ENCODE measurements at regions not wholly inside any gene's neighbourhood (a gene's known extent, or its start where the extent isn't known, plus 50 kb on each side); places are given as distances from the start of the nearest gene placed in this dataset.

DNA sequence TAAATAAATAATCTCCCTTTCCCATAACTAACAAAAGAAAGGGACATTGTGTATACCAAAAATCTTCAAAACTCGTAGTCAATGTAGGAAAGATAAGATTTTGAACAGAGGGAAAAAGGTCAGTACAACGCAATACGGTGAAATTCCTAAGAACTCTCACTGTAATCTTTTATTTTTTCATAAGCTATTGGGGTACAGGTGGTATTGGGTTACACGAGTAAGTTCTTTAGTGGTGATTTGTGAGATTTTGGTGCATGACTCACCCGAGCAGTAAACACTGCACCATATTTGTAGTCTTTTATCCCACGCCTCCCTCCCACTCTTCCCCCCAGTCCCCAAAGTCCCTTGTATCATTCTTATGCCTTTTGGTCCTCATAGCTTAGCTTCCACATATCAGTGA is 718.0 kb downstream of the TBL1XR1 start:
- TF ChIP-seq EZH2 (IDR thresholded peaks at IDR 0.05; ENCODE audit: borderline replicate concordance, low read depth, low read length, severe bottlenecking), result no peak
- no peak for TF ChIP-seq CTCF (IDR thresholded peaks at IDR 0.05; ENCODE audit: borderline replicate concordance, extremely low read depth, low read length, poor library complexity, severe bottlenecking)
- no peak overlapping the region for H3K4me3 ChIP-seq (ENCODE audit: low read depth in 1 of 2, low read length in 2 of 2)
- H2AFZ ChIP-seq (ENCODE audit: low read depth, low read length), result no peak overlapping the region
- H3K36me3 ChIP-seq (ENCODE audit: insufficient read depth, low read length), result no peaks in the 10 kb centered on the region
- no peak overlapping the region for H3K27ac ChIP-seq (ENCODE audit: low read length)
- DNase-seq, result no peak
- no peaks in the 10 kb centered on the region for H3K79me2 ChIP-seq (ENCODE audit: insufficient read depth, low read length)
- no peaks in the 10 kb centered on the region for H3K4me1 ChIP-seq (ENCODE audit: insufficient read depth, low read length)
- H3K9me3 ChIP-seq (ENCODE audit: insufficient read depth, low read length, severe bottlenecking), result no peaks in the 10 kb centered on the region
- H3K9ac ChIP-seq (ENCODE audit: low read depth, low read length), result no peak overlapping the region
- no peak for ATAC-seq (ENCODE audit: insufficient read depth, low read depth)
- H4K20me1 ChIP-seq (ENCODE audit: insufficient read depth, low read length), result no peaks in the 10 kb centered on the region
- H3K4me2 ChIP-seq (ENCODE audit: insufficient read depth, low read length), result no peak overlapping the region
- no peaks in the 10 kb centered on the region for H3K27me3 ChIP-seq (ENCODE audit: insufficient read depth, low read length, poor library complexity)

DNA sequence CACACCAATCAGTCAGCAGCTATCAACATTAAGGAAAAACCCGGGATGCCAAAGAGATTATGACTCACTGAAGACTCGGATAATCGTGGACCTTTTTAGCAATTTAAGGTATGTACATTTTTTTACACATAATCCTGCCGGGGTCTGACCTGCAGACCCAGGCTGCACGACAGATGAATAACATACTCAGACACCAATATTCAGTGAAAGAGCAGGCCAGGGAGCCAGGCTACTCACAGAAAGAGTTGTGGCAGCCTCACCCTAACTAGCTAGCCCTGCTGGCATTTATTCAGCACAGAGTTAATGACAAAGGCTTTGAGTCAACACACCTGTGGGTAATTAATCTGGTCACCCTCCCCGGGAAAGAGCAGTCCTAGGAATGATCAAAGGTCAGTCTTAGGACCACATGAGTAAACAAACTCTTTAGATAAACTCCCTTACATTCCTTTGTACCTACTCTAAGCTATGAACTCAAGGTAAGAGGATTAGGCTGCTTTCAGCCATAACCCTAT is 727.5 kb downstream of the TBL1XR1 start:
- H4K20me1 ChIP-seq (ENCODE audit: insufficient read depth, low read length), result no peaks in the 10 kb centered on the region
- H3K4me3 ChIP-seq (ENCODE audit: low read depth in 1 of 2, low read length in 2 of 2), result no peak overlapping the region
- H3K4me1 ChIP-seq (ENCODE audit: insufficient read depth, low read length), result no peaks in the 10 kb centered on the region
- DNase-seq (no peak), ATAC-seq (ENCODE audit: insufficient read depth, low read depth) (no peak)
- no peaks in the 10 kb centered on the region for H3K36me3 ChIP-seq (ENCODE audit: insufficient read depth, low read length)
- TF ChIP-seq CTCF (IDR thresholded peaks at IDR 0.05; ENCODE audit: borderline replicate concordance, extremely low read depth, low read length, poor library complexity, severe bottlenecking) (no peak), EZH2 (IDR thresholded peaks at IDR 0.05; ENCODE audit: borderline replicate concordance, low read depth, low read length, severe bottlenecking) (no peak)
- H3K27ac ChIP-seq (ENCODE audit: low read length), result no peak overlapping the region
- H3K4me2 ChIP-seq (ENCODE audit: insufficient read depth, low read length), result no peak overlapping the region
- H3K79me2 ChIP-seq (ENCODE audit: insufficient read depth, low read length), result no peaks in the 10 kb centered on the region
- H3K9ac ChIP-seq (ENCODE audit: low read depth, low read length), result no peak overlapping the region
- no peaks in the 10 kb centered on the region for H3K27me3 ChIP-seq (ENCODE audit: insufficient read depth, low read length, poor library complexity)
- no peak overlapping the region for H2AFZ ChIP-seq (ENCODE audit: low read depth, low read length)
- H3K9me3 ChIP-seq (ENCODE audit: insufficient read depth, low read length, severe bottlenecking), result no peaks in the 10 kb centered on the region

DNA sequence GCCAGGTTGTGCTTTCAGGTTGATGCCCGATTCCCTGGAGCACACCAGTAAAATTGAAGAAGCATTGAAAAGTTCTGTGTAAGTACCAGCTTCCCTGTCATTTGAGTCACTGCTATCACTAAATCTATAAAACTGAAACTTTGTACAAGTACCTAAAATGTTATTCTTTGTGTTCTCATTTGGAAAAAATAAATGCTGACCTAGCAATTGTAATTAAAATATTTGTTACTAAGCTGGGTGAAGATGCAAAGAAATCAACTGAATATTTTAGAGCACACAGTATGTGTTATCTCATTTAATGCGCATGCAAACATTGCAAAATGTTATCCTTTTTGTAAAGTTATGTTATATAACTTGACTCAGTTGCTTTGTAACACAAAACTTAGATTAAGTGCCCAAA is 733.7 kb downstream of the TBL1XR1 start:
- TF ChIP-seq CTCF (IDR thresholded peaks at IDR 0.05; ENCODE audit: borderline replicate concordance, extremely low read depth, low read length, poor library complexity, severe bottlenecking) (no peak), EZH2 (IDR thresholded peaks at IDR 0.05; ENCODE audit: borderline replicate concordance, low read depth, low read length, severe bottlenecking) (no peak)
- Histone ChIP-seq H3K9me3 (ENCODE audit: insufficient read depth, low read length, severe bottlenecking) (no peaks in the 10 kb centered on the region), H3K36me3 (ENCODE audit: insufficient read depth, low read length) (no peaks in the 10 kb centered on the region), H3K27ac (ENCODE audit: low read length) (no peak overlapping the region), H3K4me1 (ENCODE audit: insufficient read depth, low read length) (no peaks in the 10 kb centered on the region), H4K20me1 (ENCODE audit: insufficient read depth, low read length) (no peaks in the 10 kb centered on the region), H3K4me2 (ENCODE audit: insufficient read depth, low read length) (no peak overlapping the region), H3K4me3 (ENCODE audit: low read depth in 1 of 2, low read length in 2 of 2) (no peak overlapping the region), H3K9ac (ENCODE audit: low read depth, low read length) (no peak overlapping the region), H3K27me3 (ENCODE audit: insufficient read depth, low read length, poor library complexity) (no peaks in the 10 kb centered on the region), H3K79me2 (ENCODE audit: insufficient read depth, low read length) (no peaks in the 10 kb centered on the region), H2AFZ (ENCODE audit: low read depth, low read length) (no peak overlapping the region)
- no peak for ATAC-seq (ENCODE audit: insufficient read depth, low read depth)
- DNase-seq, result no peak

DNA sequence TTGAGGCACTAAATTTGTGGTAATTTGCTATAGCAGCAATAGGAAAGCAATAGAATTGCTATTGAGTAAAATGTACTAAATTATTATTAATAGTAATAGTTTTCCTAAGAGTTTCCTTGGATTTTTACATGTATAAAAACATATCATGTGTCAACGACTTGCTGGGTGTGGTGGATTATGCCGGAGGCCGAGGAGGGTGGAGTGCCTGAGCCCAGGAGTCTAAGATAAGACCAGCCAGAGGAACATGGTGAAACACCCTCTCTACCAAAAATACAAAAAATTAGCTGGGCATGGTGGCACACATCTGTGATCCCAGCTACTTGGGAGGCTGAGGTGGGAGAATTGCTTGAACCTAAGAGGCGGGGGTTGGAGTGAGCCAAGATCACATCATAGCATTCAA is 749.9 kb downstream of the TBL1XR1 start:
- no peak overlapping the region for H3K4me3 ChIP-seq (ENCODE audit: low read depth in 1 of 2, low read length in 2 of 2)
- H3K27ac ChIP-seq (ENCODE audit: low read length), result no peak overlapping the region
- H3K79me2 ChIP-seq (ENCODE audit: insufficient read depth, low read length), result no peaks in the 10 kb centered on the region
- H3K4me2 ChIP-seq (ENCODE audit: insufficient read depth, low read length), result no peak overlapping the region
- H3K4me1 ChIP-seq (ENCODE audit: insufficient read depth, low read length), result no peaks in the 10 kb centered on the region
- TF ChIP-seq EZH2 (IDR thresholded peaks at IDR 0.05; ENCODE audit: borderline replicate concordance, low read depth, low read length, severe bottlenecking) (no peak), CTCF (IDR thresholded peaks at IDR 0.05; ENCODE audit: borderline replicate concordance, extremely low read depth, low read length, poor library complexity, severe bottlenecking) (no peak)
- ATAC-seq (ENCODE audit: insufficient read depth, low read depth) (no peak), DNase-seq (no peak)
- no peaks in the 10 kb centered on the region for H4K20me1 ChIP-seq (ENCODE audit: insufficient read depth, low read length)
- no peak overlapping the region for H3K9ac ChIP-seq (ENCODE audit: low read depth, low read length)
- H3K9me3 ChIP-seq (ENCODE audit: insufficient read depth, low read length, severe bottlenecking), result no peaks in the 10 kb centered on the region
- no peaks in the 10 kb centered on the region for H3K36me3 ChIP-seq (ENCODE audit: insufficient read depth, low read length)
- no peak overlapping the region for H2AFZ ChIP-seq (ENCODE audit: low read depth, low read length)
- no peaks in the 10 kb centered on the region for H3K27me3 ChIP-seq (ENCODE audit: insufficient read depth, low read length, poor library complexity)
